GM12874 (cell line): ENCODE measurements at regions not wholly inside any gene's neighbourhood (a gene's known extent, or its start where the extent isn't known, plus 50 kb on each side); places are given as distances from the start of the nearest gene placed in this dataset.

Experiments
- CTCF ChIP-seq: IDR thresholded peaks from 2 replicates; pipeline ENCODE4 v1.5.1; 2011; ENCODE audit warnings: low read depth, mild to moderate bottlenecking, control low read depth, low read length, moderate library complexity; ENCODE audit not compliant: insufficient read depth

- no peak for TF ChIP-seq CTCF
These were observed 55.5 kb upstream of the SLC8A1 start for GRCh38 chr2:40507432-40507831.

GRCh38 chr2:40510304-40510703 lies 58.4 kb upstream of the SLC8A1 start:
- TF ChIP-seq CTCF, result no peak

- TF ChIP-seq CTCF, result no peak
These were observed 59.8 kb upstream of the SLC8A1 start for GRCh38 chr2:40511661-40512213.

GRCh38 chr2:40512256-40512655 lies 60.4 kb upstream of the SLC8A1 start:
- no peak for TF ChIP-seq CTCF

GRCh38 chr2:40513201-40513600 lies 61.3 kb upstream of the SLC8A1 start:
- TF ChIP-seq CTCF, result no peak

- no peak for TF ChIP-seq CTCF
These were observed 64.7 kb upstream of the SLC8A1 start for GRCh38 chr2:40516604-40517003.

GRCh38 chr2:40528564-40528963 lies 76.7 kb upstream of the SLC8A1 start:
- TF ChIP-seq CTCF, result no peak
